Stomach (tissue), 4 donors: ENCODE measurements at regions not wholly inside any gene's neighbourhood (a gene's known extent, or its start where the extent isn't known, plus 50 kb on each side); places are given as distances from the start of the nearest gene placed in this dataset.

Source experiments
- CTCF ChIP-seq, 7 experiments: fragments of 450-650 bp in 4 of 7; fragments of 200-600 bp in 3 of 7; sonication (generic) in 3 of 7; IDR thresholded peaks; one replicate each; pipeline ENCODE4 v1.5.1; 2016 to 2019; ENCODE audit warnings: antibody characterized with exemption in 7 of 7, control low read depth in 2 of 7, mild to moderate bottlenecking in 1 of 7
- POLR2A ChIP-seq, 4 donors: fragments of 450-650 bp; IDR thresholded peaks; one replicate each; pipeline ENCODE4 v1.6.1; 2016; ENCODE audit warnings: antibody characterized with exemption in 4 of 4, control low read depth in 2 of 4, mild to moderate bottlenecking in 1 of 4, moderate library complexity in 1 of 4
- POLR2AphosphoS5 ChIP-seq, 3 donors: sonication (generic); formaldehyde crosslinking; IDR thresholded peaks; one replicate each; pipeline ENCODE4 v1.6.1; 2016; ENCODE audit warnings: antibody characterized with exemption in 3 of 3

- TF ChIP-seq CTCF (IDR thresholded peaks at IDR 0.05) (no peak), POLR2A (IDR thresholded peaks at IDR 0.05) (no peak), POLR2AphosphoS5 (IDR thresholded peaks at IDR 0.05) (no peak)
These were observed 348.1 kb upstream of the MAP3K7 start for GRCh38 chr6:90934966-90935365.
